Mesothelial cell of epicardium (in vitro differentiated cells): ENCODE measurements at regions not wholly inside any gene's neighbourhood (a gene's known extent, or its start where the extent isn't known, plus 50 kb on each side); places are given as distances from the start of the nearest gene placed in this dataset.

Experiments used
- DNase-seq, 2 experiments: peaks; one replicate each; pipeline ENCODE4 v3.0.0; 2021; ENCODE audit warnings: low spot score in 2 of 2; ENCODE audit not compliant: unreplicated experiment in 2 of 2
- H3K27ac Mint-ChIP-seq: 2 replicates; pipeline ENCODE4 v1.8.0; 2021; ENCODE audit warnings: mixed read lengths
- H3K27me3 Mint-ChIP-seq: 2 replicates; pipeline ENCODE4 v1.8.0; 2021; ENCODE audit warnings: low read depth, mixed read lengths
- H3K36me3 Mint-ChIP-seq: 2 replicates; pipeline ENCODE4 v1.8.0; 2021; ENCODE audit warnings: mixed read lengths
- H3K4me1 Mint-ChIP-seq: 2 replicates; pipeline ENCODE4 v1.8.0; 2021; ENCODE audit warnings: mixed read lengths
- H3K4me3 Mint-ChIP-seq: 2 replicates; pipeline ENCODE4 v1.8.0; 2021; ENCODE audit warnings: mild to moderate bottlenecking, moderate library complexity, mixed read lengths
- H3K9me3 Mint-ChIP-seq: 2 replicates; pipeline ENCODE4 v1.8.0; 2021; ENCODE audit warnings: mixed read lengths
- TF ChIP-seq, protein P1 (sequence below): fragments of 200-600 bp; sonication (generic); IDR thresholded peaks from one replicate; pipeline ENCODE4 v1.5.0; 2021; ENCODE audit warnings: antibody characterized with exemption; ENCODE audit not compliant: unreplicated experiment

DNA sequence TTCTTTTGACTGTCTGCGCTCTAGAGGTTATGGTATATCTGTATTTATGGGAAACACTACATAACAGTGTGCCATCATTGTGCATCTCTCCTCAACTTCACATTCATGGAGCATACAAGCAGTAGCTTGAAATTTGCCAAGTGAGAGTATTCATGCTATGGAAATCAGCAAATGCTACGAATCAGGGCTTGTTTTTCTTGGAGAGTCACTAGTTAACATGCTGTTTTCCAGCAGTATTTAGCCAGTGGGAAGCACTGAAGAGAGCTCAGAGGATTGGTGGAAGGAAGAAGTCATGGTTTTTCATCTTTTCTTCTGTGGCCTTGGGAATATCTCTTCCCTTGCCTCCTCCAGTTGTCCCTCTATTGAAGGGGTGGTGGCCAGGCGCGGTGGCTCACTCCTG lies 303.0 kb downstream of the PSAT1 start:
- peaks cover 5% of the 10 kb centered on the region for H3K9me3 Mint-ChIP-seq
- no peak for DNase-seq
- H3K27me3 Mint-ChIP-seq: peaks cover 28% of the 10 kb centered on the region
- peaks cover 20% of the 10 kb centered on the region for H3K4me1 Mint-ChIP-seq
- H3K27ac Mint-ChIP-seq: no peak overlapping the region
- no peak overlapping the region for H3K4me3 Mint-ChIP-seq
- TF ChIP-seq, protein P1, sequence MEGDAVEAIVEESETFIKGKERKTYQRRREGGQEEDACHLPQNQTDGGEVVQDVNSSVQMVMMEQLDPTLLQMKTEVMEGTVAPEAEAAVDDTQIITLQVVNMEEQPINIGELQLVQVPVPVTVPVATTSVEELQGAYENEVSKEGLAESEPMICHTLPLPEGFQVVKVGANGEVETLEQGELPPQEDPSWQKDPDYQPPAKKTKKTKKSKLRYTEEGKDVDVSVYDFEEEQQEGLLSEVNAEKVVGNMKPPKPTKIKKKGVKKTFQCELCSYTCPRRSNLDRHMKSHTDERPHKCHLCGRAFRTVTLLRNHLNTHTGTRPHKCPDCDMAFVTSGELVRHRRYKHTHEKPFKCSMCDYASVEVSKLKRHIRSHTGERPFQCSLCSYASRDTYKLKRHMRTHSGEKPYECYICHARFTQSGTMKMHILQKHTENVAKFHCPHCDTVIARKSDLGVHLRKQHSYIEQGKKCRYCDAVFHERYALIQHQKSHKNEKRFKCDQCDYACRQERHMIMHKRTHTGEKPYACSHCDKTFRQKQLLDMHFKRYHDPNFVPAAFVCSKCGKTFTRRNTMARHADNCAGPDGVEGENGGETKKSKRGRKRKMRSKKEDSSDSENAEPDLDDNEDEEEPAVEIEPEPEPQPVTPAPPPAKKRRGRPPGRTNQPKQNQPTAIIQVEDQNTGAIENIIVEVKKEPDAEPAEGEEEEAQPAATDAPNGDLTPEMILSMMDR: no peak
- no peaks in the 10 kb centered on the region for H3K36me3 Mint-ChIP-seq

DNA sequence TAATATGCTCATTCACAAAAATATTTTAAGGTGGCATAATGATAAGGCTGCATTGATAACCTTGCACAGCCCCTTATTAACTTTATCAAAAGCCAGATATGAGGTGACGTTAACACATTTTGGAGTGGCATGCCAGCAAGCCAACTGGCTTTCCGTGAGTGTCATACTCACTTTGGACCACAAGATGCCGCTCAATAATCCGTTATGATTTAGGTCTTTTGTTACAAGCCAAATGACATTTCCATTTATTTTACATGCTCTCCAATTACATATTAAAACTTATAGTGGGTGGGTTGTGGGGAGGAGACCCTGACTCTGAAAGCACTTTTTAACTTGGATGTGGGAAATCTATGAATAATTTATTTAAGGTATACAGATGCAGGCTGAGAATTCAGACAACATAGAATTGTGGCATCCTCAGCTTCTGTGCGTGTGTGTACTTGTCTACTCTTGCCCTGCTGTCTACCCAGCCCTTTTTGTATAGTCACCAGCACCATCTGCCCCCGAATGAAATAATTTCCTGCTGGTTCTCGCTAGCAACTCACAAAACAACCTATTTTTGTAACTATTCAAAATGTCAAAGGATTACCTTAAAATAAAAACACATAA lies 305.1 kb downstream of the PSAT1 start:
- Mint-ChIP-seq H3K9me3 (peaks cover 4% of the 10 kb centered on the region), H3K27me3 (peaks cover 24% of the 10 kb centered on the region), H3K36me3 (no peaks in the 10 kb centered on the region), H3K27ac (no peak overlapping the region), H3K4me1 (peaks cover 32% of the 10 kb centered on the region), H3K4me3 (no peak overlapping the region)
- peak in 1 of 2 experiments; percentile 45 for DNase-seq
- TF ChIP-seq, protein P1: peak; percentile 81

DNA sequence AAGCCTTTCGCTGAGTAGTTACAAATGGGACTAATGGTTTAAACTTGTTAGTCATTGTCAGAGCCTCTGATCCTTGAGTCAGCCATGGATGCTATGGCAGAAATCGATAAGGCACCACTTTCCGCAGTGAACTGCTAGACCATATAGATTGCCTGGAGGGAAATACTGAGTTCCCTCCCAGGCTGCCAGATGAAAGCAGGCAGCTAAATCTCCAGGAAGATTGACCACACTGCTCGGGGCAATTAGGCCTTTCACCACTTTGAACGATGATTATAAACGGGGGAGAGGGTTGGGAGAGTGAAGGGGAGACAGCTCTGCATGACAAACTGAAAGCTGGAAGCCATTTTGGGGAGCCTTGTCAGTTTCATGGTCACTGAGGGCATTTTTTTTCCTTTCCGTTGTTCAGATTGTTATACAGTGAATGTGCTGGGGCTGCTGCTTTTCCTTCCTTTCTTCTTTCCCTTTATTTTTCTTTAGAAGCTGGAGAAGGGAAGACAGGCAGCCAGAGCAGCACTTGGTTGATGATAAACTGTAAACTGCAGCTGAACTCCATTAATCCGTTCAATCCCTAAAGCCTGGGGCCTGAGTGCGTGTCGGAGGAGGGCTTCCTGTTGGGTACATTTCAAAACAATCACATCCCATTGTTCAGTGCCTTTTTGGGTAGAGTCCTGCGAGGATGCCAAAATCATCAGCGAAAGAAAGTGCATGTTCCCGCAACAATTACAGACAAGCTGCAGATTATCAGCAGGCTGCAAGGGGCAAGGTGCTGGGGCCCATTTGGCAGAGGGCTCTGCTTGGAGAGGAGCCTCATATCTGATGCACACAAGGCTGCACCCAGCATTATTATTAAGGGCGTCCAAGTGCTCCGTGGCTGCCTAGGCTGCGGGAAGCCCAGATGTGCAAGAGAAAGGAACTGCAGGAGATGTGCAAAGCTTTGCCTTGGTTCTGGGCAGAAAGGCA lies 308.4 kb downstream of the PSAT1 start:
- Mint-ChIP-seq H3K9me3 (no peaks in the 10 kb centered on the region), H3K4me3 (peak overlapping the region; percentile 44), H3K4me1 (peaks cover 32% of the 10 kb centered on the region), H3K27ac (peak overlapping the region; percentile 63), H3K36me3 (no peaks in the 10 kb centered on the region), H3K27me3 (peaks cover 12% of the 10 kb centered on the region)
- no peak for DNase-seq
- TF ChIP-seq, protein P1: no peak

DNA sequence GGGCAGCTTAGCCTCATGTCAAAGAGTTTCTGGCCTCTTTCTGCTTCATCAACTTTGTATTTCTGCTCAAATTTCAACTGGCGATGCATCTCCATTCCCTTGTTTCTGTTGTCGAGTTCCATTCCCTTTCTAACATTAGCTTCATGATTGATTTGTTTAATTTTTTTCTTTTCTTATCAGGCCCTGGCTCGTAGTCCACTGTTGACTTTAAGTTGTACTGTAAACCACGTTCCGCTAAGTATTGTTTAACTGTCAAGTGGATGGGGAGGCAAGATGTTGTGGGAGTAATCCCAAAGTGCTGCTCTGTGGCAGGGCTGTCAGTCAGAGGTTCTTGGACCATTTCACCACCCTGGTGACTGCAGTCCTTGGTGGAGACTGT lies 309.1 kb downstream of the PSAT1 start:
- no peaks in the 10 kb centered on the region for H3K36me3 Mint-ChIP-seq
- no peak overlapping the region for H3K27ac Mint-ChIP-seq
- TF ChIP-seq, protein P1: no peak
- H3K27me3 Mint-ChIP-seq: peaks cover 15% of the 10 kb centered on the region
- no peak overlapping the region for H3K4me3 Mint-ChIP-seq
- no peak for DNase-seq
- H3K4me1 Mint-ChIP-seq: peaks cover 32% of the 10 kb centered on the region
- H3K9me3 Mint-ChIP-seq: no peaks in the 10 kb centered on the region

DNA sequence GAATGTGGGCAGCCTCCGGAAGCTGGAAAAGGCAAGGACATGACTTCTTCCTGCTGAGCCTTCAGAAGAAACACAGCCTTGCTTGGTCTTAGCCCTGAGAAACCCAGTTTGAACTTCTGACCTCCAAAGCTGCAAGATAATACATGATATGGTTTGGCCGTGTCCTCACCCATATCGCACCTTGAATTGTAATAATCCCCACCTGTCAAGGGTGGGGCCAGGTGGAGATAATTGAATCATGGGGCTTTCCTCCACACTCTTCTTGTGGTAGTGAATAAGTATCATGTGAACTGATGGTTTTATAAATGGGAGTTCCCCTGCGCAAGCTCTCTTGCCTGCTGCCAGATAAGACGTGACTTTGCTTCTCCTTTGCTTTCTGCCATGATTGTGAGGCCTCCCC lies 310.9 kb downstream of the PSAT1 start:
- H3K36me3 Mint-ChIP-seq: no peaks in the 10 kb centered on the region
- H3K27me3 Mint-ChIP-seq: peaks cover 19% of the 10 kb centered on the region
- peaks cover 28% of the 10 kb centered on the region for H3K4me1 Mint-ChIP-seq
- H3K9me3 Mint-ChIP-seq: no peaks in the 10 kb centered on the region
- TF ChIP-seq, protein P1: no peak
- DNase-seq: no peak
- no peak overlapping the region for H3K4me3 Mint-ChIP-seq
- no peak overlapping the region for H3K27ac Mint-ChIP-seq
